Neuronal stem cell (in vitro differentiated cells): ENCODE measurements at regions not wholly inside any gene's neighbourhood (a gene's known extent, or its start where the extent isn't known, plus 50 kb on each side); places are given as distances from the start of the nearest gene placed in this dataset.
"Not testable (repeated sequence)": the region's sequence is repeated elsewhere in the genome, so short reads cannot be mapped to it uniquely, and the experiment has no call there.

Experiments
- DNase-seq: peaks from one replicate; pipeline ENCODE4 v3.0.0-alpha.2; 2013; ENCODE audit warnings: low spot score
- H2AFZ ChIP-seq: one replicate; pipeline ENCODE4 v1.6.1; 2013; ENCODE audit warnings: mild to moderate bottlenecking, low read length, inconsistent platforms
- H2AK5ac ChIP-seq: 2 replicates; pipeline ENCODE4 v1.6.1; 2013; ENCODE audit warnings: low read depth, mild to moderate bottlenecking, inconsistent platforms, low read length, moderate library complexity, mixed read lengths
- H2BK120ac ChIP-seq: 2 replicates; pipeline ENCODE4 v1.6.1; 2013; ENCODE audit warnings: low read depth, mild to moderate bottlenecking, inconsistent platforms, low read length, moderate library complexity, mixed read lengths
- H2BK12ac ChIP-seq: one replicate; pipeline ENCODE4 v1.6.1; 2013; ENCODE audit warnings: low read length, inconsistent platforms
- H2BK15ac ChIP-seq: 2 replicates; pipeline ENCODE4 v1.6.1; 2013; ENCODE audit warnings: mild to moderate bottlenecking, low read length, inconsistent platforms, mixed read lengths
- H2BK5ac ChIP-seq: one replicate; pipeline ENCODE4 v1.6.1; 2013; ENCODE audit warnings: inconsistent platforms, mild to moderate bottlenecking, low read length, moderate library complexity
- H3K14ac ChIP-seq: one replicate; pipeline ENCODE4 v1.6.1; 2013; ENCODE audit warnings: low read length, inconsistent platforms
- H3K18ac ChIP-seq: 2 replicates; pipeline ENCODE4 v1.6.1; 2013; ENCODE audit warnings: low read length, inconsistent platforms
- H3K23ac ChIP-seq: 2 replicates; pipeline ENCODE4 v1.6.1; 2013; ENCODE audit warnings: low read depth, mild to moderate bottlenecking, mixed read lengths, low read length, inconsistent platforms; ENCODE audit not compliant: poor library complexity
- H3K27ac ChIP-seq: replicated peaks from 3 replicates; pipeline ENCODE4 v1.5.1; 2013; ENCODE audit warnings: low read length, inconsistent platforms
- H3K27me3 ChIP-seq, 3 experiments: 2 replicates each; pipeline ENCODE4 v1.6.1; 2013; ENCODE audit warnings: low read length in 3 of 3, mild to moderate bottlenecking in 2 of 3, inconsistent platforms in 1 of 3, low read depth in 1 of 3, mixed read lengths in 1 of 3, moderate library complexity in 1 of 3; ENCODE audit not compliant: control insufficient read depth in 3 of 3, insufficient read depth in 3 of 3
- H3K36me3 ChIP-seq, 2 donors: replicated peaks in 1 of 2; 2 replicates each; pipeline ENCODE4 v1.6.1; 2013; ENCODE audit warnings: low read length in 2 of 2; ENCODE audit not compliant: control insufficient read depth in 2 of 2, insufficient read depth in 2 of 2
- H3K4ac ChIP-seq: 2 replicates; pipeline ENCODE4 v1.6.1; 2013; ENCODE audit warnings: inconsistent platforms, mild to moderate bottlenecking, low read length, moderate library complexity
- H3K4me1 ChIP-seq, 2 donors: 1 replicate in 1 of 2; 2 replicates in 1 of 2; pipeline ENCODE4 v1.6.1; 2013; ENCODE audit warnings: low read length in 2 of 2, low read depth in 1 of 2; ENCODE audit not compliant: control insufficient read depth in 2 of 2, insufficient read depth in 1 of 2
- H3K4me2 ChIP-seq: one replicate; pipeline ENCODE4 v1.6.1; 2013; ENCODE audit warnings: mild to moderate bottlenecking, low read length, inconsistent platforms; ENCODE audit not compliant: insufficient read depth, poor library complexity, severe bottlenecking
- H3K4me3 ChIP-seq, 2 donors: 2 replicates each; pipeline ENCODE4 v1.5.1; 2013; ENCODE audit warnings: low read length in 2 of 2, mild to moderate bottlenecking in 2 of 2, inconsistent platforms in 1 of 2, moderate library complexity in 1 of 2
- H3K79me1 ChIP-seq: one replicate; pipeline ENCODE4 v1.6.1; 2013; ENCODE audit warnings: low read depth, mild to moderate bottlenecking, inconsistent platforms, low read length, moderate library complexity
- H3K9ac ChIP-seq: one replicate; pipeline ENCODE4 v1.6.1; 2013; ENCODE audit warnings: mild to moderate bottlenecking, low read depth, low read length, inconsistent platforms; ENCODE audit not compliant: poor library complexity
- H3K9me3 ChIP-seq, 2 donors: replicated peaks in 1 of 2; 2 replicates each; pipeline versions ENCODE3 to v1.6.1; 2013; ENCODE audit warnings: low read length in 2 of 2, mild to moderate bottlenecking in 2 of 2, inconsistent platforms in 1 of 2, low read depth in 1 of 2, mixed read lengths in 1 of 2, moderate library complexity in 1 of 2; ENCODE audit not compliant: control insufficient read depth in 2 of 2, insufficient read depth in 1 of 2
- H4K8ac ChIP-seq: one replicate; pipeline ENCODE4 v1.6.1; 2013; ENCODE audit warnings: low read depth, mild to moderate bottlenecking, inconsistent platforms, low read length, moderate library complexity
- H4K91ac ChIP-seq: one replicate; pipeline ENCODE4 v1.6.1; 2013; ENCODE audit warnings: low read length, low read depth, mild to moderate bottlenecking, inconsistent platforms; ENCODE audit not compliant: poor library complexity
- WGBS, 2 donors: extraction: QIAGEN DNeasy Blood & Tissue Kit; methylation state at CpG; one replicate each; pipeline ENCODE4 v1.1.7; 2013; ENCODE audit warnings: missing lambda C conversion rate in 2 of 2, mixed read lengths in 1 of 2; ENCODE audit not compliant: insufficient read length in 2 of 2, insufficient replicate concordance in 1 of 2; ENCODE audit errors: extremely low coverage in 2 of 2; 5-methylcytosine and 5-hydroxymethylcytosine counted together

DNA sequence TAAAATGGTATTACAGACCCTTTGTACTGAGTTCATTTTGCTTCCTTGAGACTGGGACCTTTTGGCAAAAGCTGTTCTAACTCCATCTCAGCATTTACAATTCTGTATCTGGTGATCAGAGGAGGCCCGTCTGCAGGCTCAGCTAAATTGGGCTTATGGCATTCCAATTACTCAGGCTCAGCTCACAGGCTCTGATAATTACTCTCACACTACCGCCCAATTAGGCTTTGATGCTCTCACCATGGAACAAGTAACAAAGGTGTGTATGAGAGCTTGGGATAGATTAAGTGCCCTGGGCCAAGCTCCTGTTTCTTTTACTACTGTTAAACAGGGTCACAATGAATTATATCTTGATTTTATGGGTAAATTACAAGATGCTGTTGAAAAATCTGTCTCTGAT, 159.9 kb downstream of the IER5 start:
- H4K91ac ChIP-seq, H3K4ac ChIP-seq, H3K23ac ChIP-seq, H3K79me1 ChIP-seq, H2BK120ac ChIP-seq, H3K14ac ChIP-seq, DNase-seq, H3K4me1 ChIP-seq, H3K18ac ChIP-seq, H3K36me3 ChIP-seq, H3K9ac ChIP-seq, H4K8ac ChIP-seq, H2BK15ac ChIP-seq, H2AK5ac ChIP-seq, H3K27me3 ChIP-seq, H3K27ac ChIP-seq, H3K4me3 ChIP-seq, H2BK12ac ChIP-seq, H2BK5ac ChIP-seq, H2AFZ ChIP-seq, H3K4me2 ChIP-seq, H3K9me3 ChIP-seq: not testable (repeated sequence)
- WGBS, 2 donors, result no CpG with 5 or more reads among the region's 2 CpGs

DNA sequence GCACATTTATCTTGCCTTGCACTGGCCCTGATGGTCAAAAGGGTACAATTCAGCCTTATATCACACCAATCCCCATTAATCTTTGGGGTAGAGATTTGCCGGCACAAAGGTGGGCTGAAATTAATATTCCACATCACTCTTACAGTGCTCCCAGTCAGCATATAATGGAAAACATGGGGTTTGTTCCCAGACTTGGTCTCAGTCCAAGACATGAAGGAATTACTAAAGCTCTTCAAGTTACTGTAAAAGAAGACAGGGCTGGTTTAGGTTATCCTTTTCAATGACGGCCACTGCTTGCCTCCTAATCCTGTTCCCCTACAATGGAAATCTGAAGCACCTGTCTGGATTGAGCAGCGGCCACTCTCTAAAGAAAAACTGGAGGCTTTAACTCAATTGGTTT, 160.7 kb downstream of the IER5 start:
- Histone ChIP-seq H2BK15ac (no peak overlapping the region), H4K91ac (no peak overlapping the region), H3K4me2 (no peak overlapping the region), H2BK5ac (no peak overlapping the region), H3K14ac (no peak overlapping the region), H3K9me3 (peaks cover 0 to 2% of the 10 kb centered on the region in 2 donors), H3K4me1 (no peaks in the 10 kb centered on the region), H3K27ac (no peak overlapping the region), H3K18ac (no peak overlapping the region), H2AFZ (no peak overlapping the region), H4K8ac (no peak overlapping the region), H3K36me3 (no peaks in the 10 kb centered on the region), H3K4me3 (no peak overlapping the region), H3K4ac (no peak overlapping the region), H3K9ac (no peak overlapping the region), H2AK5ac (no peak overlapping the region), H2BK12ac (no peak overlapping the region), H3K27me3 (no peaks in the 10 kb centered on the region), H2BK120ac (no peak overlapping the region), H3K79me1 (no peaks in the 10 kb centered on the region), H3K23ac (no peak overlapping the region)
- no peak for DNase-seq
- no CpG with 5 or more reads among the region's 3 CpGs for WGBS, 2 donors

DNA sequence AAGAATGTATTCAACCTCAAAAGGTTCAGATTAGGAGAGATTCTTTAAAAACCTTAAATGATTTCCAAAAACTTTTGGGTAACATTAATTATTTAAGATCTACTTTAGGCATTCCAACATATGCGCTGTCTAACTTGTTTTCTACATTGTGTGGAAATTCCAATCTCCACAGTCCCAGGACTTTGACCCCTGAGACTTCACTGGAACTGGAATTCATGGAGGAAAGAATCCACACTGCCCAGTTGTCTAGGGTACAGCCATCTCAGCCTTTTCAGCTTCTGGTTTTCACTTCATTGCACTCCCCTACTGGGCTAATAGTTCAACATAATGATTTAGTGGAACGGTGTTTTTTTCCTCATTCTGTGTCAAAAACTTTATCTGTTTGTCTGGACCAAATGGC, 161.5 kb downstream of the IER5 start:
- no peak overlapping the region for H3K18ac ChIP-seq
- H3K36me3 ChIP-seq, result no peaks in the 10 kb centered on the region
- no peak overlapping the region for H3K4ac ChIP-seq
- H2BK12ac ChIP-seq, result no peak overlapping the region
- no peak overlapping the region for H3K14ac ChIP-seq
- H3K9me3 ChIP-seq, result peaks cover 0 to under 1% of the 10 kb centered on the region in 2 donors
- DNase-seq, result no peak
- H3K27ac ChIP-seq, result no peak overlapping the region
- no peaks in the 10 kb centered on the region for H3K4me1 ChIP-seq
- H3K79me1 ChIP-seq, result no peaks in the 10 kb centered on the region
- no peak overlapping the region for H2BK15ac ChIP-seq
- no peaks in the 10 kb centered on the region for H3K27me3 ChIP-seq
- no peak overlapping the region for H2BK5ac ChIP-seq
- no peak overlapping the region for H2AFZ ChIP-seq
- no peak overlapping the region for H2BK120ac ChIP-seq
- H4K8ac ChIP-seq, result no peak overlapping the region
- no peak overlapping the region for H3K9ac ChIP-seq
- no CpG with 5 or more reads among the region's 2 CpGs for WGBS, 2 donors
- H2AK5ac ChIP-seq, result no peak overlapping the region
- H3K4me3 ChIP-seq, result no peak overlapping the region
- H3K4me2 ChIP-seq, result no peak overlapping the region
- no peak overlapping the region for H4K91ac ChIP-seq
- H3K23ac ChIP-seq, result no peak overlapping the region

DNA sequence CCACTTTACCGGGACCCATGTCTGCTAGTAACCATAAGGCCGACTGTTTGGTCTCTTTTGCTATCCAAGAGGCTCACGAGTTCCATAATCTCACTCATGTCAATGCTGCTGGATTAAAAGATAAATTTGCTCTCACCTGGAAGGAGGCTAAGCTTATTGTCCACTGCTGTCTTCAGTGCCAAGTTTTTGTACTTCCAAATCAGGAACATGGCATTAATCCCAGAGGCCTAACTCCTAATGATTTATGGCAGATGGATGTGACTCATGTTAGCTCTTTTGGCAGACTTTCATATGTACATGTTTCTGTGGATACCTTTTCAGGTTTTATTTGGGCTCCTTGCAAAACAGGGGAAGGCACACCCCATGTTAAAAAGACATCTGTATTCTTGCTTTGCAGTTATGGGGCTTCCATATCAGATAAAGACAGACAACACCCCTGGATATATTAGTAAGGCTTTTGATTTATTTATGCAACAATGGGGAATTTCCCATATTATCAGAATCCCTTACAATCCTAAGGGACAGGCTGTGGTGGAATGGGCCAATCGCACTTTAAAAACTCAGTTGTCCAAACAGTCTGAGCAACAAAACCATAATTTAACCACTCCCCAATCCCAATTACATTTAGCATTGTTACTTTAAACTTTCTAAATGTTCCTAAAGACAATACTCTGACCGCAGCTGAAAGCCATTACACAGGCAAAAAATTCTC, 162.7 kb downstream of the IER5 start:
- no peak overlapping the region for H2BK120ac ChIP-seq
- H4K8ac ChIP-seq, result no peak overlapping the region
- H3K79me1 ChIP-seq, result no peaks in the 10 kb centered on the region
- H2BK12ac ChIP-seq, result no peak overlapping the region
- H3K9me3 ChIP-seq, result peaks cover 0 to 4% of the 10 kb centered on the region in 2 donors
- H3K27me3 ChIP-seq, result no peaks in the 10 kb centered on the region
- H3K23ac ChIP-seq, result no peak overlapping the region
- no peak overlapping the region for H2BK15ac ChIP-seq
- no peak overlapping the region for H3K14ac ChIP-seq
- no peak overlapping the region for H4K91ac ChIP-seq
- H3K9ac ChIP-seq, result no peak overlapping the region
- H3K4me3 ChIP-seq, result no peak overlapping the region
- H2AFZ ChIP-seq, result no peak overlapping the region
- H2AK5ac ChIP-seq, result no peak overlapping the region
- H3K4me1 ChIP-seq, result no peaks in the 10 kb centered on the region
- no peak overlapping the region for H3K4ac ChIP-seq
- H3K27ac ChIP-seq, result no peak overlapping the region
- DNase-seq, result no peak
- no peak overlapping the region for H3K4me2 ChIP-seq
- H3K36me3 ChIP-seq, result no peaks in the 10 kb centered on the region
- WGBS, 2 donors, result no CpG with 5 or more reads among the region's 5 CpGs
- no peak overlapping the region for H2BK5ac ChIP-seq
- H3K18ac ChIP-seq, result no peak overlapping the region
